ENCODE measurements at regions not wholly inside any gene's neighbourhood (a gene's known extent, or its start where the extent isn't known, plus 50 kb on each side); places are given as distances from the start of the nearest gene placed in this dataset.

GRCh38 chr6:140205795-140206593 is 831.5 kb upstream of the CITED2 start:
- Histone ChIP-seq H3K36me3 (no peaks in the 10 kb centered on the region), H3K9me3 (no peaks in the 10 kb centered on the region), H3K27me3 (ENCODE audit: low read depth) (no peaks in the 10 kb centered on the region), H3K27ac (no peak overlapping the region), H3K4me3 (no peak overlapping the region), H3K4me1 (peaks cover 10% of the 10 kb centered on the region)
- TF ChIP-seq, protein P1, sequence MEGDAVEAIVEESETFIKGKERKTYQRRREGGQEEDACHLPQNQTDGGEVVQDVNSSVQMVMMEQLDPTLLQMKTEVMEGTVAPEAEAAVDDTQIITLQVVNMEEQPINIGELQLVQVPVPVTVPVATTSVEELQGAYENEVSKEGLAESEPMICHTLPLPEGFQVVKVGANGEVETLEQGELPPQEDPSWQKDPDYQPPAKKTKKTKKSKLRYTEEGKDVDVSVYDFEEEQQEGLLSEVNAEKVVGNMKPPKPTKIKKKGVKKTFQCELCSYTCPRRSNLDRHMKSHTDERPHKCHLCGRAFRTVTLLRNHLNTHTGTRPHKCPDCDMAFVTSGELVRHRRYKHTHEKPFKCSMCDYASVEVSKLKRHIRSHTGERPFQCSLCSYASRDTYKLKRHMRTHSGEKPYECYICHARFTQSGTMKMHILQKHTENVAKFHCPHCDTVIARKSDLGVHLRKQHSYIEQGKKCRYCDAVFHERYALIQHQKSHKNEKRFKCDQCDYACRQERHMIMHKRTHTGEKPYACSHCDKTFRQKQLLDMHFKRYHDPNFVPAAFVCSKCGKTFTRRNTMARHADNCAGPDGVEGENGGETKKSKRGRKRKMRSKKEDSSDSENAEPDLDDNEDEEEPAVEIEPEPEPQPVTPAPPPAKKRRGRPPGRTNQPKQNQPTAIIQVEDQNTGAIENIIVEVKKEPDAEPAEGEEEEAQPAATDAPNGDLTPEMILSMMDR (IDR thresholded peaks at IDR 0.05): no peak
- ATAC-seq: no peak
- DNase-seq: no peak
- intact Hi-C loops (cut with DNase I): no loop called here

DNA sequence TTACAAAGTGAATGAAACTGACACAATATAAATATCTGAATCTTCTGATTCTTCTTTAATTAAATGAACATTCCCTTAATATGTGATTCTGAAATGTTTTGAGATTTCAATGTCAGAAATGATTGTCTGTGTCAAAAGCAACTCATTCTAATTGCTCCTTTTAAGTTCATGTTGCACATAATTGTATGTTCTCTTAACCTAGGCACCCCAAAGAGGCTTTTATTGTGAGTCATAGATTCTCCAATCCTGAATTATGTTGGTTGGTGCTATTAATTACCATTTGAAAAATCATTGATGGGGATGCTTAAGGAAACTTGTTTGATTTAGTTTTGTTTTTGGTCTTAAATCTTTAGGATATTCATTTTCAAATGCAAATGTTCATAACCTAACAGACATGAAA is 829.7 kb upstream of the CITED2 start:
- TF ChIP-seq, protein P1 (IDR thresholded peaks at IDR 0.05): no peak
- intact Hi-C loops (cut with DNase I): no loop called here
- H3K4me3 ChIP-seq: no peak overlapping the region
- H3K36me3 ChIP-seq: no peaks in the 10 kb centered on the region
- H3K4me1 ChIP-seq: peaks cover 10% of the 10 kb centered on the region
- H3K27ac ChIP-seq: no peak overlapping the region
- peak in 1 of 2 donors; percentile 32 for ATAC-seq
- H3K27me3 ChIP-seq (ENCODE audit: low read depth): no peaks in the 10 kb centered on the region
- H3K9me3 ChIP-seq: no peaks in the 10 kb centered on the region
- no peak for DNase-seq

DNA sequence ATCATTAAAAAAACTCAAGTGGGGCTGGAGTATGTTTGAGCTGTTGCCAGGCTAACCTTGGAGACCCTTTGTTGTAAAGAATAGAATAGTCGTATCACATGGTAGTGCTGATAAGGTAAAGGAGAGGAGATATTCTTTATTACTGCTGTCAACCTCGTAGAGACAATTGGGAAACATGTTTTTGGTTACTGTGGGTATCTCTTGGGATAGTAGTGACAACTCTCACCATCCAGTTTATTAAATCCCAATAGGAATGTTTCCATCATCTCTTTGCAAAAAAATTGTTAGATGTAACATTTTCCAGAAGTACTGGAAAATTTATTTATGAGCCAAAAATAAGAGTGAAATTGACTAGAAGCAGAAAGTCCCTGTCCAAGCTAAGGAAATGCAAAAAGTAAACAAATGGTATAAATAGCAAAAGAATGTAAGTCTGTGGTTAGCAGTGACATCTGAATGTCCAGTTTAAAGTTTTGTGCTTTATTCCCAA is 829.3 kb upstream of the CITED2 start:
- peak in 1 of 2 donors; percentile 49 for ATAC-seq
- no peaks in the 10 kb centered on the region for H3K27me3 ChIP-seq (ENCODE audit: low read depth)
- no peaks in the 10 kb centered on the region for H3K36me3 ChIP-seq
- peak overlapping the region; percentile 19 for H3K27ac ChIP-seq
- H3K9me3 ChIP-seq: no peaks in the 10 kb centered on the region
- no peak overlapping the region for H3K4me3 ChIP-seq
- peaks cover 10% of the 10 kb centered on the region for H3K4me1 ChIP-seq
- intact Hi-C loops (cut with DNase I): no loop called here
- no peak for DNase-seq
- TF ChIP-seq, protein P1 (IDR thresholded peaks at IDR 0.05): no peak

GRCh38 chr6:140202964-140203515 is 828.6 kb upstream of the CITED2 start:
- intact Hi-C loops (cut with DNase I): no loop called here
- no peak for DNase-seq
- no peak for ATAC-seq
- Histone ChIP-seq H3K4me3 (no peak overlapping the region), H3K27me3 (ENCODE audit: low read depth) (no peaks in the 10 kb centered on the region), H3K36me3 (no peaks in the 10 kb centered on the region), H3K27ac (peak overlapping the region; percentile 19), H3K9me3 (no peaks in the 10 kb centered on the region), H3K4me1 (peaks cover 10% of the 10 kb centered on the region)
- TF ChIP-seq, protein P1 (IDR thresholded peaks at IDR 0.05): no peak

DNA sequence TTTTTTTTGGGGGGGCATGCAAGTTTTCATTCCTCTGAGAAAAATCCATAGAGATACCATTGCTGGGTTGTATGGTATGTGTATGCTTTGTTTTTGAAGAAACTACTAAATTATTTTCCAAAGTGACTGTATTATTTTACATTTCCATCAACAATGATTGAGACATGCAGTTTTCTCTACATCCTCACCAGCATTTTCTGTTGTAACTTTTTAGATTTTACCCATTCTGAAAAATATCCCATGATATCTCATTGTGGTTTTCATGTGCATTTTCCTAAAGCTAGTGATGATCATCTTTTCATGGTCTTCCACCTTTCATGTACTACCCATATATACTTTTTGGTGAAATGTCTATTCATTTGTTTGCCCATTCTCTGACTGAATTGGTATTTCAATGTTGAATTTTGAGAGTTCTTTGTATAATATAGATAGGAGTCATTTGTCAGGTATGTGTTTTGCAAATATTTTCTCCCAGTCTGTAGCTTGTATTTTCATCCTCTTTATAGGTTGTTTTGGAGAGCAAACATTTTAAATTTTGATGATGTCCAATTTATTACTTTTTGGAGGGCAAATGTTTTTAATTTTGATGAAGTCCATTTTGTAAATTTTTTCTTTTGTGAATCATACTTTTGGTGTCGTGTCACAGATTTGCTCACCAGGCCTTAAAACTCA is 827.5 kb upstream of the CITED2 start:
- ATAC-seq (no peak), DNase-seq (no peak)
- Histone ChIP-seq H3K27me3 (ENCODE audit: low read depth) (no peaks in the 10 kb centered on the region), H3K27ac (no peak overlapping the region), H3K9me3 (no peaks in the 10 kb centered on the region), H3K4me3 (no peak overlapping the region), H3K4me1 (peaks cover 10% of the 10 kb centered on the region), H3K36me3 (no peaks in the 10 kb centered on the region)
- TF ChIP-seq, protein P1 (IDR thresholded peaks at IDR 0.05): no peak
- intact Hi-C loops (cut with DNase I): no loop called here

All from lower lobe of right lung (tissue), 2 donors.